ENCODE measurements at regions not wholly inside any gene's neighbourhood (a gene's known extent, or its start where the extent isn't known, plus 50 kb on each side); places are given as distances from the start of the nearest gene placed in this dataset.

DNA sequence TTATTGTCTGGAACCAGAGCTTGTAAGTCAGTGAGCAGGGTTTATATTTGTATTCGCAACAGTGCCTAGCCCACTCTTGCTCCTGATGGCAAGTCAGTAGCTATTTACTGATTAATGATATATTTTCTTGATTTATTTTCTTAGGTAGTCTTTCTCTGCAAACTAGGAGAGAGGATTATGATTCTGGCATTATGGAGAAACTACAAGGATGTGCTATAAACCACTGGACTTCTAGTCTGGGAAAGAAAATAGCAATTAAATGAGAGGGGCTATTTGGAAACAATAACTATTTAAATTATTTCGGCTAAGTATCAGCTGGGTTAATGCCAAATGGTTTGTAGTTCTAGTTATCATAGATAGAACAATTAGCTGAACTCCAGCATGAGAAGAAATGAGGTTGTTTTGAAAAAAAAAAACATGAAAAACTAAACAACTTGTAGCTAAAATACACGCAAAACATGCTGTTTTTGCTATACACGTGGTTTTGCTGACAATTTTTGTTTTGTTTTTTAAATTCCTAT lies 304.9 kb upstream of the TCF21 start:
- TF ChIP-seq CBX5 (IDR thresholded peaks at IDR 0.05; ENCODE audit: low read depth, low read length) (no peak), BCL11A (IDR thresholded peaks at IDR 0.05; ENCODE audit: low read depth in 2 of 2, low read length in 2 of 2) (no peak)
- H3K9me3 ChIP-seq (ENCODE audit: insufficient read depth in 2 of 2, low read depth in 1 of 2, low read length in 1 of 2): no peaks in the 10 kb centered on the region
- no peak overlapping the region for H2BK12ac ChIP-seq (ENCODE audit: low read depth, low read length)
- DNase-seq (ENCODE audit: low read depth in 1 of 2, low spot score in 2 of 2) (no peak), FAIRE-seq (no peak)
- ChIA-PET POLR2A (ENCODE audit: partially characterized antibody) (no interaction called here), CTCF (ENCODE audit: partially characterized antibody) (interaction anchor here (1.1 to 2.0 kb wide), 2 partner anchors 15 to 234 kb away, joined by 3 to 6 read pairs; no protein-coding TSS in a partner anchor)
- no peaks in the 10 kb centered on the region for H3K4me1 ChIP-seq (replicated peaks in 1 of 4; ENCODE audit: control insufficient read depth in 3 of 4, insufficient read depth in 4 of 4, low read length in 3 of 4)
- no peak overlapping the region for H3K4me3 ChIP-seq (ENCODE audit: extremely low read depth in 1 of 4, insufficient read depth in 2 of 4, low read depth in 3 of 4, low read length in 4 of 4)
- H2BK120ac ChIP-seq (replicated peaks; ENCODE audit: low read depth, low read length): no peak overlapping the region
- 98% methylated on average over 4 of the region's 4 CpGs; no CpG with 5 or more reads in 1 of the 2 experiments for WGBS, 2 experiments (ENCODE audit: extremely low coverage in 1 of 2, insufficient coverage in 1 of 2, insufficient read length in 1 of 2, insufficient replicate concordance in 2 of 2, low coverage in 1 of 2, low lambda C conversion rate in 2 of 2, missing lambda C conversion rate in 1 of 2)
- H2AK5ac ChIP-seq (ENCODE audit: low read depth, low read length): no peak overlapping the region
- H3K36me3 ChIP-seq (ENCODE audit: control insufficient read depth in 2 of 4, insufficient read depth in 4 of 4, low read length in 3 of 4): no peaks in the 10 kb centered on the region
- H3K79me1 ChIP-seq (ENCODE audit: low read depth, low read length): no peaks in the 10 kb centered on the region
- H3K9ac ChIP-seq (replicated peaks in 1 of 4; ENCODE audit: extremely low read depth in 1 of 4, low read depth in 3 of 4, low read length in 3 of 4): no peak overlapping the region
- H3K18ac ChIP-seq (ENCODE audit: extremely low read depth, low read length): no peak overlapping the region
- no peak overlapping the region for H4K8ac ChIP-seq (ENCODE audit: extremely low read depth, insufficient read depth, low read length)
- H4K5ac ChIP-seq (ENCODE audit: insufficient read length, low read depth, low read length): no peak overlapping the region
- H3K79me2 ChIP-seq (ENCODE audit: control insufficient read depth in 1 of 2, insufficient read depth in 2 of 2, low read length in 2 of 2): no peaks in the 10 kb centered on the region
- H2BK15ac ChIP-seq (ENCODE audit: low read length): no peak overlapping the region
- no peak overlapping the region for H3K14ac ChIP-seq (ENCODE audit: insufficient read length)
- H3K23ac ChIP-seq (ENCODE audit: insufficient read length): no peak overlapping the region
- H3K23me2 ChIP-seq (ENCODE audit: low read depth, low read length): no peaks in the 10 kb centered on the region
- no peak overlapping the region for H4K91ac ChIP-seq (replicated peaks; ENCODE audit: insufficient read length, low read length)
- H3K27ac ChIP-seq (ENCODE audit: low read depth, low read length): no peak overlapping the region
- no peaks in the 10 kb centered on the region for H4K20me1 ChIP-seq (replicated peaks in 1 of 2; ENCODE audit: control insufficient read depth in 1 of 2, insufficient read depth in 2 of 2, low read length in 2 of 2)
- H2AFZ ChIP-seq (ENCODE audit: low read length): no peak overlapping the region
- H2BK20ac ChIP-seq (ENCODE audit: low read length): no peak overlapping the region
- no peak overlapping the region for H3K4ac ChIP-seq (replicated peaks; ENCODE audit: insufficient read length, low read depth, low read length)
- H2BK5ac ChIP-seq (ENCODE audit: low read depth, low read length): no peak overlapping the region
- H3K56ac ChIP-seq (replicated peaks; ENCODE audit: insufficient read length, low read depth, low read length): no peak overlapping the region
- no peaks in the 10 kb centered on the region for H3K27me3 ChIP-seq (replicated peaks in 1 of 4; ENCODE audit: control insufficient read depth in 3 of 4, extremely low read depth in 1 of 4, insufficient read depth in 3 of 4, low read length in 3 of 4)
- no peak overlapping the region for H3K4me2 ChIP-seq (ENCODE audit: insufficient read depth in 1 of 2, low read depth in 2 of 2, low read length in 2 of 2)

Data from H1 (cell line).